ENCODE measurements at regions not wholly inside any gene's neighbourhood (a gene's known extent, or its start where the extent isn't known, plus 50 kb on each side); places are given as distances from the start of the nearest gene placed in this dataset.

GRCh38 chr10:43803791-43804190, 155.1 kb upstream of the ZNF32 start:
- Histone ChIP-seq H3K4me1 (ENCODE audit: control insufficient read depth in 2 of 2, insufficient read depth in 1 of 2, low read depth in 1 of 2, low read length in 2 of 2) (no peaks in the 10 kb centered on the region), H3K9ac (ENCODE audit: low read depth, low read length, poor library complexity) (no peak overlapping the region), H4K8ac (ENCODE audit: low read depth, low read length) (no peak overlapping the region), H3K18ac (ENCODE audit: low read length) (no peak overlapping the region), H2AFZ (ENCODE audit: low read length) (no peak overlapping the region), H3K4me2 (ENCODE audit: insufficient read depth, low read length, poor library complexity, severe bottlenecking) (no peak overlapping the region), H3K4me3 (ENCODE audit: low read length in 2 of 2) (no peak overlapping the region), H3K14ac (ENCODE audit: low read length) (no peak overlapping the region), H3K27ac (replicated peaks; ENCODE audit: low read length) (no peak overlapping the region), H2AK5ac (ENCODE audit: low read depth, low read length) (no peak overlapping the region), H4K91ac (ENCODE audit: low read depth, low read length, poor library complexity) (no peak overlapping the region), H3K4ac (ENCODE audit: low read length) (no peak overlapping the region), H3K23ac (ENCODE audit: low read depth, low read length, poor library complexity) (no peak overlapping the region), H2BK12ac (ENCODE audit: low read length) (no peak overlapping the region), H3K9me3 (replicated peaks in 1 of 2; ENCODE audit: control insufficient read depth in 2 of 2, insufficient read depth in 1 of 2, low read depth in 1 of 2, low read length in 2 of 2) (no peaks in the 10 kb centered on the region), H3K27me3 (ENCODE audit: control insufficient read depth in 3 of 3, insufficient read depth in 3 of 3, low read depth in 1 of 3, low read length in 3 of 3) (peaks cover 0 to 3% (median 0%) of the 10 kb centered on the region in 3 experiments), H2BK5ac (ENCODE audit: low read length) (no peak overlapping the region), H3K79me1 (ENCODE audit: low read depth, low read length) (no peaks in the 10 kb centered on the region), H2BK120ac (ENCODE audit: low read depth, low read length) (no peak overlapping the region), H3K36me3 (replicated peaks in 1 of 2; ENCODE audit: control insufficient read depth in 2 of 2, insufficient read depth in 2 of 2, low read length in 2 of 2) (no peaks in the 10 kb centered on the region), H2BK15ac (ENCODE audit: low read length) (no peak overlapping the region)
- DNase-seq (ENCODE audit: low spot score), result no peak
- no CpG with 5 or more reads among the region's 7 CpGs for WGBS, 2 donors (ENCODE audit: extremely low coverage in 2 of 2, insufficient read length in 2 of 2, insufficient replicate concordance in 1 of 2)

- peaks cover 0 to 3% (median 0%) of the 10 kb centered on the region in 3 experiments for H3K27me3 ChIP-seq (ENCODE audit: control insufficient read depth in 3 of 3, insufficient read depth in 3 of 3, low read depth in 1 of 3, low read length in 3 of 3)
- WGBS, 2 donors (ENCODE audit: extremely low coverage in 2 of 2, insufficient read length in 2 of 2, insufficient replicate concordance in 1 of 2), result no CpG with 5 or more reads among the region's 6 CpGs
- H2AK5ac ChIP-seq (ENCODE audit: low read depth, low read length), result no peak overlapping the region
- H2AFZ ChIP-seq (ENCODE audit: low read length), result no peak overlapping the region
- H3K9me3 ChIP-seq (replicated peaks in 1 of 2; ENCODE audit: control insufficient read depth in 2 of 2, insufficient read depth in 1 of 2, low read depth in 1 of 2, low read length in 2 of 2), result no peaks in the 10 kb centered on the region
- no peaks in the 10 kb centered on the region for H3K36me3 ChIP-seq (replicated peaks in 1 of 2; ENCODE audit: control insufficient read depth in 2 of 2, insufficient read depth in 2 of 2, low read length in 2 of 2)
- H3K14ac ChIP-seq (ENCODE audit: low read length), result no peak overlapping the region
- DNase-seq (ENCODE audit: low spot score), result no peak
- no peak overlapping the region for H2BK5ac ChIP-seq (ENCODE audit: low read length)
- no peak overlapping the region for H3K9ac ChIP-seq (ENCODE audit: low read depth, low read length, poor library complexity)
- H3K4ac ChIP-seq (ENCODE audit: low read length), result no peak overlapping the region
- H4K91ac ChIP-seq (ENCODE audit: low read depth, low read length, poor library complexity), result no peak overlapping the region
- H3K4me1 ChIP-seq (ENCODE audit: control insufficient read depth in 2 of 2, insufficient read depth in 1 of 2, low read depth in 1 of 2, low read length in 2 of 2), result peaks cover 0 to 4% of the 10 kb centered on the region in 2 donors
- H3K4me3 ChIP-seq (ENCODE audit: low read length in 2 of 2), result no peak overlapping the region
- H2BK15ac ChIP-seq (ENCODE audit: low read length), result no peak overlapping the region
- no peak overlapping the region for H2BK120ac ChIP-seq (ENCODE audit: low read depth, low read length)
- H3K23ac ChIP-seq (ENCODE audit: low read depth, low read length, poor library complexity), result no peak overlapping the region
- H3K79me1 ChIP-seq (ENCODE audit: low read depth, low read length), result no peaks in the 10 kb centered on the region
- H3K18ac ChIP-seq (ENCODE audit: low read length), result no peak overlapping the region
- no peak overlapping the region for H2BK12ac ChIP-seq (ENCODE audit: low read length)
- H4K8ac ChIP-seq (ENCODE audit: low read depth, low read length), result no peak overlapping the region
- H3K4me2 ChIP-seq (ENCODE audit: insufficient read depth, low read length, poor library complexity, severe bottlenecking), result no peak overlapping the region
- H3K27ac ChIP-seq (replicated peaks; ENCODE audit: low read length), result no peak overlapping the region
These were observed 154.5 kb upstream of the ZNF32 start for GRCh38 chr10:43802988-43803696.

GRCh38 chr10:43801626-43802025, 152.9 kb upstream of the ZNF32 start:
- H3K4me3 ChIP-seq (ENCODE audit: low read length in 2 of 2), result no peak overlapping the region
- H3K18ac ChIP-seq (ENCODE audit: low read length), result no peak overlapping the region
- WGBS, 2 donors (ENCODE audit: extremely low coverage in 2 of 2, insufficient read length in 2 of 2, insufficient replicate concordance in 1 of 2), result no CpG with 5 or more reads among the region's 3 CpGs
- peaks cover 0 to 3% (median 0%) of the 10 kb centered on the region in 3 experiments for H3K27me3 ChIP-seq (ENCODE audit: control insufficient read depth in 3 of 3, insufficient read depth in 3 of 3, low read depth in 1 of 3, low read length in 3 of 3)
- H3K36me3 ChIP-seq (replicated peaks in 1 of 2; ENCODE audit: control insufficient read depth in 2 of 2, insufficient read depth in 2 of 2, low read length in 2 of 2), result no peaks in the 10 kb centered on the region
- H3K4ac ChIP-seq (ENCODE audit: low read length), result no peak overlapping the region
- no peak overlapping the region for H4K91ac ChIP-seq (ENCODE audit: low read depth, low read length, poor library complexity)
- H4K8ac ChIP-seq (ENCODE audit: low read depth, low read length), result no peak overlapping the region
- no peak for DNase-seq (ENCODE audit: low spot score)
- no peak overlapping the region for H2AK5ac ChIP-seq (ENCODE audit: low read depth, low read length)
- H2BK15ac ChIP-seq (ENCODE audit: low read length), result no peak overlapping the region
- H3K9ac ChIP-seq (ENCODE audit: low read depth, low read length, poor library complexity), result no peak overlapping the region
- H3K27ac ChIP-seq (replicated peaks; ENCODE audit: low read length), result no peak overlapping the region
- no peaks in the 10 kb centered on the region for H3K79me1 ChIP-seq (ENCODE audit: low read depth, low read length)
- H2BK120ac ChIP-seq (ENCODE audit: low read depth, low read length), result no peak overlapping the region
- no peak overlapping the region for H2BK12ac ChIP-seq (ENCODE audit: low read length)
- H2BK5ac ChIP-seq (ENCODE audit: low read length), result no peak overlapping the region
- H3K4me2 ChIP-seq (ENCODE audit: insufficient read depth, low read length, poor library complexity, severe bottlenecking), result no peak overlapping the region
- H3K14ac ChIP-seq (ENCODE audit: low read length), result no peak overlapping the region
- no peak overlapping the region for H2AFZ ChIP-seq (ENCODE audit: low read length)
- H3K23ac ChIP-seq (ENCODE audit: low read depth, low read length, poor library complexity), result no peak overlapping the region
- peaks cover 0 to 4% of the 10 kb centered on the region in 2 donors for H3K4me1 ChIP-seq (ENCODE audit: control insufficient read depth in 2 of 2, insufficient read depth in 1 of 2, low read depth in 1 of 2, low read length in 2 of 2)
- H3K9me3 ChIP-seq (replicated peaks in 1 of 2; ENCODE audit: control insufficient read depth in 2 of 2, insufficient read depth in 1 of 2, low read depth in 1 of 2, low read length in 2 of 2), result no peaks in the 10 kb centered on the region

- Histone ChIP-seq H2BK15ac (ENCODE audit: low read length) (no peak overlapping the region), H2BK120ac (ENCODE audit: low read depth, low read length) (no peak overlapping the region), H4K91ac (ENCODE audit: low read depth, low read length, poor library complexity) (no peak overlapping the region), H3K4ac (ENCODE audit: low read length) (no peak overlapping the region), H2BK5ac (ENCODE audit: low read length) (no peak overlapping the region), H3K4me1 (ENCODE audit: control insufficient read depth in 2 of 2, insufficient read depth in 1 of 2, low read depth in 1 of 2, low read length in 2 of 2) (peaks cover 0 to 4% of the 10 kb centered on the region in 2 donors), H3K4me2 (ENCODE audit: insufficient read depth, low read length, poor library complexity, severe bottlenecking) (no peak overlapping the region), H3K14ac (ENCODE audit: low read length) (no peak overlapping the region), H2AK5ac (ENCODE audit: low read depth, low read length) (no peak overlapping the region), H3K23ac (ENCODE audit: low read depth, low read length, poor library complexity) (no peak overlapping the region), H3K9ac (ENCODE audit: low read depth, low read length, poor library complexity) (no peak overlapping the region), H3K18ac (ENCODE audit: low read length) (no peak overlapping the region), H4K8ac (ENCODE audit: low read depth, low read length) (no peak overlapping the region), H3K27me3 (ENCODE audit: control insufficient read depth in 3 of 3, insufficient read depth in 3 of 3, low read depth in 1 of 3, low read length in 3 of 3) (peaks cover 0 to 3% (median 0%) of the 10 kb centered on the region in 3 experiments), H2BK12ac (ENCODE audit: low read length) (no peak overlapping the region), H3K79me1 (ENCODE audit: low read depth, low read length) (no peaks in the 10 kb centered on the region), H3K9me3 (replicated peaks in 1 of 2; ENCODE audit: control insufficient read depth in 2 of 2, insufficient read depth in 1 of 2, low read depth in 1 of 2, low read length in 2 of 2) (no peaks in the 10 kb centered on the region), H3K27ac (replicated peaks; ENCODE audit: low read length) (no peak overlapping the region), H3K36me3 (replicated peaks in 1 of 2; ENCODE audit: control insufficient read depth in 2 of 2, insufficient read depth in 2 of 2, low read length in 2 of 2) (no peaks in the 10 kb centered on the region), H3K4me3 (ENCODE audit: low read length in 2 of 2) (no peak overlapping the region), H2AFZ (ENCODE audit: low read length) (no peak overlapping the region)
- DNase-seq (ENCODE audit: low spot score), result no peak
- WGBS, 2 donors (ENCODE audit: extremely low coverage in 2 of 2, insufficient read length in 2 of 2, insufficient replicate concordance in 1 of 2), result no CpG with 5 or more reads among the region's 4 CpGs
These were observed 152.5 kb upstream of the ZNF32 start for GRCh38 chr10:43801140-43801539.
